ENCODE measurements at regions not wholly inside any gene's neighbourhood (a gene's known extent, or its start where the extent isn't known, plus 50 kb on each side); places are given as distances from the start of the nearest gene placed in this dataset.

- H3K4me2 ChIP-seq (ENCODE audit: low read length), result no peak overlapping the region
- H3K36me3 ChIP-seq (ENCODE audit: insufficient read depth, low read length), result no peaks in the 10 kb centered on the region
- no peaks in the 10 kb centered on the region for H3K9me3 ChIP-seq (replicated peaks; ENCODE audit: low read length)
- H3K27me3 ChIP-seq (ENCODE audit: control insufficient read depth, insufficient read depth, low read length), result no peaks in the 10 kb centered on the region
- no peaks in the 10 kb centered on the region for H3K4me1 ChIP-seq (ENCODE audit: control insufficient read depth, insufficient read depth, low read length)
- no peak overlapping the region for H3K4me3 ChIP-seq (ENCODE audit: low read length)
- H3K9ac ChIP-seq (ENCODE audit: low read depth, low read length), result no peak overlapping the region
Measured at GRCh38 chr7:53699215-53699837, 663.9 kb downstream of the POM121L12 start.

DNA sequence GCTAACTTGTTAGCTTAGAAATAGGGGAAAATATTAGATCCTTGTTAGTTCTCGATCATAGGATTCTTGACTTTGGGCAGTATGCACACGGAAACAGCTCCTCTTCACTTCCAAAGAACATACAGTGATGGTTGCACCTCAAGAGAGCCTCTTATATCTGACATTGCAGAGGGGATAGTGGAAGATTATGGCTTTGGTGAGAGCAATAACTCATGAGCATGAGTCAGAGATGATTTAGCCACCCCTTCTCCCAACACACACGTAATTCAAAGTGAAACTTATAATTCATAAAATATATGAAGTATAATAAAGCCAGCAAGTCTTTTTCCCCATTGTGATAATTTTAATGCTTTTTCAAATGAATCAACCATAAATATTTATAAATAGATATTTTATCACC is 683.7 kb downstream of the POM121L12 start:
- Histone ChIP-seq H3K36me3 (ENCODE audit: insufficient read depth, low read length) (no peaks in the 10 kb centered on the region), H3K9ac (ENCODE audit: low read depth, low read length) (no peak overlapping the region), H3K4me1 (ENCODE audit: control insufficient read depth, insufficient read depth, low read length) (no peaks in the 10 kb centered on the region), H3K4me3 (ENCODE audit: low read length) (no peak overlapping the region), H3K27me3 (ENCODE audit: control insufficient read depth, insufficient read depth, low read length) (no peaks in the 10 kb centered on the region), H3K4me2 (ENCODE audit: low read length) (no peak overlapping the region), H3K9me3 (replicated peaks; ENCODE audit: low read length) (peaks cover 3% of the 10 kb centered on the region)

- no peaks in the 10 kb centered on the region for H3K9me3 ChIP-seq (replicated peaks; ENCODE audit: low read length)
- no peaks in the 10 kb centered on the region for H3K36me3 ChIP-seq (ENCODE audit: insufficient read depth, low read length)
- no peaks in the 10 kb centered on the region for H3K27me3 ChIP-seq (ENCODE audit: control insufficient read depth, insufficient read depth, low read length)
- H3K9ac ChIP-seq (ENCODE audit: low read depth, low read length), result no peak overlapping the region
- H3K4me1 ChIP-seq (ENCODE audit: control insufficient read depth, insufficient read depth, low read length), result no peaks in the 10 kb centered on the region
- H3K4me2 ChIP-seq (ENCODE audit: low read length), result no peak overlapping the region
- no peak overlapping the region for H3K4me3 ChIP-seq (ENCODE audit: low read length)
Measured at GRCh38 chr7:53740971-53741370, 705.5 kb downstream of the POM121L12 start.

DNA sequence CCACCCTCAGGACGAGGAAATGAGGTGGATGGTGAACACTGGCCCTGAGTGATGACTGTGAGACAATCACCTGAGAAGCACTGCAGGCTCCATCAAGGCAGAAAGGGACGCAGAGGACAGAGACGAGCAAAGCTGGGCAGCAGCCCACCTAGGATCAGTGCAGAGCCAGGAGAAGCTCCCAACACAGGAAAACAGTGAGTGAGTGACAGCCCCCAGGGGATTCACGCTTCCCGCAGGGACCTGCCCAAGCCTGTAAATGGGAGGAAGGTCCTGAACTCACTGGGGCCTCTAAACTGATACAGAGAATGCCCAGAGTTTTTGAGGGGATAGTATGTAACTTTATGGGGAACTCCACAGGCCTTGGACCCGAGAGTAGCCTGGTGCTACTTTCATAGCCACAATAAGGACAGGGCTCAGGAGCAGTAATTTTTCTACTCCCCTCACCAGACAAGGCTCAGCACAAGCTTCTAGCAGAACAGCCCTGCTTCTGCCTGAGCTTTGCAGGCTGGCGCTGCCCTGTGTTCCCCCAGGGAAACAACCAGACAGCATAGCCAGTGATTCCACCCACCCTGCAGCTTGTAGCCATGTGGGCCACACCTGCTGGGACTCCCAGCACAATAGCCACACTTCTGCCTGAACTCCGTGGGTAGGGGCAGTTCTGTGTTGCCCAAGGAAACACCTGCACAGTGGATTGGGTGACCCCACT is 708.4 kb downstream of the POM121L12 start:
- no peaks in the 10 kb centered on the region for H3K27me3 ChIP-seq (ENCODE audit: control insufficient read depth, insufficient read depth, low read length)
- no peak overlapping the region for H3K9ac ChIP-seq (ENCODE audit: low read depth, low read length)
- H3K4me1 ChIP-seq (ENCODE audit: control insufficient read depth, insufficient read depth, low read length), result no peaks in the 10 kb centered on the region
- H3K36me3 ChIP-seq (ENCODE audit: insufficient read depth, low read length), result no peaks in the 10 kb centered on the region
- no peak overlapping the region for H3K4me3 ChIP-seq (ENCODE audit: low read length)
- no peaks in the 10 kb centered on the region for H3K9me3 ChIP-seq (replicated peaks; ENCODE audit: low read length)
- H3K4me2 ChIP-seq (ENCODE audit: low read length), result no peak overlapping the region

GRCh38 chr7:53744403-53744760 is 708.9 kb downstream of the POM121L12 start:
- Histone ChIP-seq H3K4me1 (ENCODE audit: control insufficient read depth, insufficient read depth, low read length) (no peaks in the 10 kb centered on the region), H3K9ac (ENCODE audit: low read depth, low read length) (no peak overlapping the region), H3K9me3 (replicated peaks; ENCODE audit: low read length) (no peaks in the 10 kb centered on the region), H3K27me3 (ENCODE audit: control insufficient read depth, insufficient read depth, low read length) (no peaks in the 10 kb centered on the region), H3K4me2 (ENCODE audit: low read length) (no peak overlapping the region), H3K4me3 (ENCODE audit: low read length) (no peak overlapping the region), H3K36me3 (ENCODE audit: insufficient read depth, low read length) (no peaks in the 10 kb centered on the region)

DNA sequence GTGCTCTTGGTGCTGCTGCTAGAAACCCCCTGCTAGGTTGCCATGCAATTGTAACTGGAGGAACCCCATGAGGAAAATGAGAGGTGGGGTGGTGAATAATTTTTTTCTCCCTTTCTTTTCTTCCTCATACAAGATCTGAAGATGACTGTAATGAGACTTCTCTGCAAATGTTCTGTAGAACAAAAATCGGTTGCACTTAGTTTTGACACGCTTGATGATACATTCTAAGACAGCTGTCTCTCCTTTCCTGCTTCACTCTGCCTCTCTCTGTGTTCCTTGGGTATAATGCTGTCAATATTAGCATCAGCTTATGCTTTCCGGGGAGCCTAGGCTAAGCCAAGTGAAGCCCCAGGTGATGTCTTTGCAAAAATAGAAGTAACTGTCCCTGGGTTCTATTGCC is 721.5 kb downstream of the POM121L12 start:
- H3K4me2 ChIP-seq (ENCODE audit: low read length), result no peak overlapping the region
- H3K4me1 ChIP-seq (ENCODE audit: control insufficient read depth, insufficient read depth, low read length), result no peaks in the 10 kb centered on the region
- H3K9ac ChIP-seq (ENCODE audit: low read depth, low read length), result no peak overlapping the region
- no peaks in the 10 kb centered on the region for H3K27me3 ChIP-seq (ENCODE audit: control insufficient read depth, insufficient read depth, low read length)
- H3K4me3 ChIP-seq (ENCODE audit: low read length), result no peak overlapping the region
- H3K9me3 ChIP-seq (replicated peaks; ENCODE audit: low read length), result no peaks in the 10 kb centered on the region
- no peaks in the 10 kb centered on the region for H3K36me3 ChIP-seq (ENCODE audit: insufficient read depth, low read length)

DNA sequence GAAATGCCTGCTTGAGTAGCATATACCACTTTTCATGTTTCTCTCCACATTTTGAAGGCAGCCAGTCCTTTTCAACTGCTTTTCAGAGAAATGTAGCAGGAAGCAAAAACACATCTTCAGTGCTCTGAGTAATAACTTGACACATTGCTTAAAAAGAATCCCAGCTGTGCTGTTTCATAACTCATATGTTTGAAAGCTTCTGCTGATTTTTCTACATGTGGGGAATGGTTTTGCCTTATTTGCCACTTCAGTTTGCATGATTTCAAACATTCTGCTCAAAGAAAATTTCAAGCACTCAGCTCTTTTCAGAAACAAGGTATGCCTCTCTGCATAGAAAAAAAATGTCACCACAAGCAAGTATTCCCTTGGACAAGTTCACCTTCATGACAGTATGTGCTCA is 732.8 kb downstream of the POM121L12 start:
- no peak overlapping the region for H3K4me3 ChIP-seq (ENCODE audit: low read length)
- no peaks in the 10 kb centered on the region for H3K4me1 ChIP-seq (ENCODE audit: control insufficient read depth, insufficient read depth, low read length)
- H3K36me3 ChIP-seq (ENCODE audit: insufficient read depth, low read length), result no peaks in the 10 kb centered on the region
- H3K9ac ChIP-seq (ENCODE audit: low read depth, low read length), result no peak overlapping the region
- no peak overlapping the region for H3K4me2 ChIP-seq (ENCODE audit: low read length)
- no peaks in the 10 kb centered on the region for H3K27me3 ChIP-seq (ENCODE audit: control insufficient read depth, insufficient read depth, low read length)
- H3K9me3 ChIP-seq (replicated peaks; ENCODE audit: low read length), result no peaks in the 10 kb centered on the region

GRCh38 chr7:53771701-53772100 is 736.3 kb downstream of the POM121L12 start:
- no peak overlapping the region for H3K4me3 ChIP-seq (ENCODE audit: low read length)
- H3K36me3 ChIP-seq (ENCODE audit: insufficient read depth, low read length), result no peaks in the 10 kb centered on the region
- H3K4me1 ChIP-seq (ENCODE audit: control insufficient read depth, insufficient read depth, low read length), result no peaks in the 10 kb centered on the region
- no peak overlapping the region for H3K9ac ChIP-seq (ENCODE audit: low read depth, low read length)
- H3K9me3 ChIP-seq (replicated peaks; ENCODE audit: low read length), result no peaks in the 10 kb centered on the region
- no peak overlapping the region for H3K4me2 ChIP-seq (ENCODE audit: low read length)
- H3K27me3 ChIP-seq (ENCODE audit: control insufficient read depth, insufficient read depth, low read length), result no peaks in the 10 kb centered on the region

DNA sequence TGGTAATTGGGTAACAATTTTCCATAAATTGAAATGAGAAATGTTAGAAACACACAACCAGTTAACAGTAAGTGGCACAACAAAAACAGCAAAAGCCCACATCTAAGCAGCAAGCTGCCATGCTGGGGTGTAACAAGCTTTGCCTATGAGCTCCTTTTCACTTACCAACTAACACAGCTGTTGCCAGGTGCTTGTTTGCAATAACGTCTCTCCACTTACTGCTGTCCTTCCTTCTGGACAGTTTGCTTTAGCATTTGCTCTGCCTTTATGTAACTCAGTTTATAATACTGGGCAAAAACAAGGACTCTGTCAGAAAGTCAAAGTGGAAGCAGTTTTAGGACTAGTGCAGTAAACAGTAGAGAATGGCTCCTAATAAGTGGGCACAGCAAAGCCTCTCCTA is 740.9 kb downstream of the POM121L12 start:
- H3K36me3 ChIP-seq (ENCODE audit: insufficient read depth, low read length), result no peaks in the 10 kb centered on the region
- no peak overlapping the region for H3K9ac ChIP-seq (ENCODE audit: low read depth, low read length)
- no peaks in the 10 kb centered on the region for H3K4me1 ChIP-seq (ENCODE audit: control insufficient read depth, insufficient read depth, low read length)
- no peaks in the 10 kb centered on the region for H3K9me3 ChIP-seq (replicated peaks; ENCODE audit: low read length)
- no peak overlapping the region for H3K4me2 ChIP-seq (ENCODE audit: low read length)
- no peak overlapping the region for H3K4me3 ChIP-seq (ENCODE audit: low read length)
- no peaks in the 10 kb centered on the region for H3K27me3 ChIP-seq (ENCODE audit: control insufficient read depth, insufficient read depth, low read length)

DNA sequence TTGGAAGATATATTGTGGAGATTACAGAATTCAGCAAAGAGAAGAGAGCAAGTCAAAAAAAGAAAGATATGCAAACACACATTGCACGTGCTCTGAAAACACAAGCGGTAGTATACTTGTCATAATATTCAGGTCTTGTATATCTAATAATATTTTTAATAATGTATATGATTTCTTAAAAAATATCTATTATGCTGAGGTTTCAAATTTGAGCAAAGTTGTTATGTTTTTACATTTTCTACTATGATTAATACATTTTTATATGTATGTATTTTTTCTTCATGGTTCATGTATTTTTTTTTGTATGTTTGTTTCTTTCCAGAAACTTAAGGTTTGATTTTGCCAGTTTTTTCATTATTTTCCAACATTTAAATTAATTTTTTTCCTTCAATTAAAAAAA is 752.4 kb upstream of the VSTM2A start:
- Histone ChIP-seq H3K4me3 (ENCODE audit: low read length) (no peak overlapping the region), H3K36me3 (ENCODE audit: insufficient read depth, low read length) (no peaks in the 10 kb centered on the region), H3K9ac (ENCODE audit: low read depth, low read length) (no peak overlapping the region), H3K4me1 (ENCODE audit: control insufficient read depth, insufficient read depth, low read length) (no peaks in the 10 kb centered on the region), H3K4me2 (ENCODE audit: low read length) (no peak overlapping the region), H3K9me3 (replicated peaks; ENCODE audit: low read length) (peaks cover 8% of the 10 kb centered on the region), H3K27me3 (ENCODE audit: control insufficient read depth, insufficient read depth, low read length) (no peaks in the 10 kb centered on the region)

- no peak overlapping the region for H3K9ac ChIP-seq (ENCODE audit: low read depth, low read length)
- H3K4me3 ChIP-seq (ENCODE audit: low read length), result no peak overlapping the region
- no peaks in the 10 kb centered on the region for H3K36me3 ChIP-seq (ENCODE audit: insufficient read depth, low read length)
- H3K27me3 ChIP-seq (ENCODE audit: control insufficient read depth, insufficient read depth, low read length), result no peaks in the 10 kb centered on the region
- H3K4me2 ChIP-seq (ENCODE audit: low read length), result no peak overlapping the region
- H3K4me1 ChIP-seq (ENCODE audit: control insufficient read depth, insufficient read depth, low read length), result no peaks in the 10 kb centered on the region
- peaks cover 8% of the 10 kb centered on the region for H3K9me3 ChIP-seq (replicated peaks; ENCODE audit: low read length)
Measured at GRCh38 chr7:53794816-53795215, 747.4 kb upstream of the VSTM2A start.

DNA sequence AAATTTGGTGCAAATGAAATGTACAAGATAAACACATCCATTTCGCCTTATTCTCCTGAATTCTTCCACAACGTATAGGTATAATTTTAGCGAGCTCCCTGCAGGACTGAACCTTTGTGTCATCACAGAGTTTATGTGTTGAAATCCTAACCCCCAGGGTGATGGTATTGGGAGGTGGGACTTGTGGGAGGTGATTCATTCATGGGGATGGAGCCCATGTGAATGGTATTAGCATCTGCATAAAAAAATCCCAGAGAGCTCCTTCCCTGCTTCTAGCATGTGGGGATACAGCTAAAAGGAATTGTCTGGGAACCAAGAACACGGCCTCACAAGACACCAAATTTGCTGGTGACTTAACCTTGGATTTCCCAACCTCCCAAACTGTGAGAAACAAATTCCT is 741.4 kb upstream of the VSTM2A start:
- Histone ChIP-seq H3K4me3 (ENCODE audit: low read length) (no peak overlapping the region), H3K4me2 (ENCODE audit: low read length) (no peak overlapping the region), H3K9ac (ENCODE audit: low read depth, low read length) (no peak overlapping the region), H3K9me3 (replicated peaks; ENCODE audit: low read length) (no peaks in the 10 kb centered on the region), H3K36me3 (ENCODE audit: insufficient read depth, low read length) (no peaks in the 10 kb centered on the region), H3K27me3 (ENCODE audit: control insufficient read depth, insufficient read depth, low read length) (no peaks in the 10 kb centered on the region), H3K4me1 (ENCODE audit: control insufficient read depth, insufficient read depth, low read length) (no peaks in the 10 kb centered on the region)

Data from skeletal muscle satellite cell (primary cell).